Midbrain (tissue), 1 donor: ENCODE measurements at regions not wholly inside any gene's neighbourhood (a gene's known extent, or its start where the extent isn't known, plus 50 kb on each side); places are given as distances from the start of the nearest gene placed in this dataset.
"Not testable (repeated sequence)": the region's sequence is repeated elsewhere in the genome, so short reads cannot be mapped to it uniquely, and the experiment has no call there.

Source experiments
- DNase-seq: peaks from one replicate; lab custom pipeline; 2025; lab: John Stamatoyannopoulos, UW

GRCh38 chr4:160347197-160347596 is 1244.3 kb downstream of the RAPGEF2 start:
- no peak for DNase-seq

- no peak for DNase-seq
Observed at GRCh38 chr4:160350944-160351343, 1248.1 kb downstream of the RAPGEF2 start.

GRCh38 chr4:160352637-160353036 is 1249.8 kb downstream of the RAPGEF2 start:
- DNase-seq: no peak

- no peak for DNase-seq
Observed at GRCh38 chr4:160353548-160353947, 1250.7 kb downstream of the RAPGEF2 start.

GRCh38 chr4:160362478-160362877 is 1259.6 kb downstream of the RAPGEF2 start:
- no peak for DNase-seq

- DNase-seq: no peak
Observed at GRCh38 chr4:160364217-160364616, 1261.3 kb downstream of the RAPGEF2 start.

- DNase-seq: not testable (repeated sequence)
Observed at GRCh38 chr4:160364665-160365064, 1261.8 kb downstream of the RAPGEF2 start.

GRCh38 chr4:160365383-160365782 is 1262.5 kb downstream of the RAPGEF2 start:
- DNase-seq: not testable (repeated sequence)

- no peak for DNase-seq
Observed at GRCh38 chr4:160370046-160370445, 1267.2 kb downstream of the RAPGEF2 start.

GRCh38 chr4:160371446-160371845 is 1268.6 kb downstream of the RAPGEF2 start:
- DNase-seq: no peak

GRCh38 chr4:160372390-160372789 is 1269.5 kb downstream of the RAPGEF2 start:
- no peak for DNase-seq

- DNase-seq: no peak
Observed at GRCh38 chr4:160373911-160374310, 1271.0 kb downstream of the RAPGEF2 start.

- DNase-seq: no peak
Observed at GRCh38 chr4:160375772-160376452, 1273.0 kb downstream of the RAPGEF2 start.

- DNase-seq: no peak
Observed at GRCh38 chr4:160386846-160387245, 1284.0 kb downstream of the RAPGEF2 start.

- no peak for DNase-seq
Observed at GRCh38 chr4:160399826-160400225, 1296.9 kb downstream of the RAPGEF2 start.

GRCh38 chr4:160403081-160403480 is 1300.2 kb downstream of the RAPGEF2 start:
- no peak for DNase-seq

- no peak for DNase-seq
Observed at GRCh38 chr4:160406263-160406825, 1303.5 kb downstream of the RAPGEF2 start.

- DNase-seq: no peak
Observed at GRCh38 chr4:160414496-160414895, 1311.6 kb downstream of the RAPGEF2 start.

- DNase-seq: no peak
Observed at GRCh38 chr4:160423879-160424451, 1321.1 kb downstream of the RAPGEF2 start.

GRCh38 chr4:160426233-160426632 is 1323.4 kb downstream of the RAPGEF2 start:
- DNase-seq: no peak

- DNase-seq: no peak
Observed at GRCh38 chr4:160450876-160451275, 1348.0 kb downstream of the RAPGEF2 start.

GRCh38 chr4:160481696-160482690 is 1379.1 kb downstream of the RAPGEF2 start:
- not testable (repeated sequence) for DNase-seq
